ENCODE measurements at regions not wholly inside any gene's neighbourhood (a gene's known extent, or its start where the extent isn't known, plus 50 kb on each side); places are given as distances from the start of the nearest gene placed in this dataset.

DNA sequence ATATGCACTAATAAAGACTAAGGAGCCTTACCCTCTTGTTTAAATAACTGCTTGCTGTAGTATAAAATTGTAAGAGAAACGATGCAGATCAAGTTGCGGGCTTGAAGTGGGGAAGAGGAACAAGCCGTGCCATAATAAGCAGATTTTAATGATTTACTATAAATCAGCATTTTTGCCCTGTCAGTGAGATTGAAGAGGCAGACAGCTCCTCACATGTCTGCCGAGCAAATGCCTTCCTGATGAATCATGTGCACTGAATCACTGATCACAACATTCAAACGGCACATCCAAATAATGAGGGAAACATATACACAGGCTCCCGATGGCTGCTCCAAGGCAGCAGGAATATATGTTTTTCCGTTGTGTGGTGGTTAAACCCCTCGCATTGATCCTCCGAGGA lies 282.9 kb downstream of the TSHZ3 start:
- no peaks in the 10 kb centered on the region for H3K79me2 ChIP-seq (replicated peaks; ENCODE audit: insufficient read depth, low read length)
- H3K9me3 ChIP-seq (ENCODE audit: low read length): no peaks in the 10 kb centered on the region
- no peak overlapping the region for H2AFZ ChIP-seq (ENCODE audit: low read depth, low read length)
- H3K36me3 ChIP-seq (ENCODE audit: insufficient read depth, low read length): no peaks in the 10 kb centered on the region
- H3K27me3 ChIP-seq (ENCODE audit: insufficient read depth, low read depth, low read length): no peaks in the 10 kb centered on the region
- peak; percentile 43 for TF ChIP-seq REST (IDR thresholded peaks at IDR 0.05; ENCODE audit: borderline replicate concordance)
- peak; percentile 92 for TF ChIP-seq EP300 (conservative IDR thresholded peaks at IDR 0.05; ENCODE audit: poor library complexity, severe bottlenecking)
- TF ChIP-seq RAD21 (conservative IDR thresholded peaks at IDR 0.05): no peak
- no peak for TF ChIP-seq TAF1 (IDR thresholded peaks at IDR 0.05; ENCODE audit: low read depth)
- no peak for TF ChIP-seq CTCF (IDR thresholded peaks at IDR 0.05; ENCODE audit: poor library complexity, severe bottlenecking)
- peak; percentile 32 for TF ChIP-seq MXI1 (conservative IDR thresholded peaks at IDR 0.05; ENCODE audit: poor library complexity, severe bottlenecking)
- peak; percentile 95 for TF ChIP-seq POLR2AphosphoS5 (IDR thresholded peaks at IDR 0.05)
- no peak overlapping the region for H3K4me3 ChIP-seq (ENCODE audit: low read length)
- no peaks in the 10 kb centered on the region for H4K20me1 ChIP-seq (ENCODE audit: insufficient read depth)
- no peaks in the 10 kb centered on the region for H3K9me2 ChIP-seq (ENCODE audit: insufficient read depth, low read length)
- no peaks in the 10 kb centered on the region for H3F3A ChIP-seq (ENCODE audit: insufficient read depth, low read length, poor library complexity, severe bottlenecking)
- no peak overlapping the region for H3K9ac ChIP-seq (ENCODE audit: low read length)
- peak overlapping the region; percentile 36 for H3K4me2 ChIP-seq (ENCODE audit: low read length)
- H3K27ac ChIP-seq (ENCODE audit: low read length): no peak overlapping the region

DNA sequence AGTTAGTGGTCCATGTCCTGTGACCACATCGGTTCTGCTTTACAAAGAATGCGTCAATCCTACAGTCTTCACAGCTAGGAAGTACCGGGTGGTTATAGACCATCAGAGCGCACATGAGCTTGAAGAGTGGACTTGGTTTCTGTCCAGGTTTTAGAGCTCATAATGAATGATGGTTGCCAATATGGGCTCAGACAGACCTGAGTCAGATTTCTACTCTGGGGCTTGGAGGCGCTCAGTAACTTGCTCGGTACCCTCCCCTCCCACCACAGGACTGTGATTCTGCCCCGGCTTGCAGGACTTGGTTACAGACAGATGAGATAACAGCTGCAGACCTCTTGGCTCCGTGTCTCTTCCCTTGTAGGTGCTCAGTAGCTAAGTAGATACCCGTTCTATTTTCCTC lies 284.7 kb downstream of the TSHZ3 start:
- no peaks in the 10 kb centered on the region for H3F3A ChIP-seq (ENCODE audit: insufficient read depth, low read length, poor library complexity, severe bottlenecking)
- no peaks in the 10 kb centered on the region for H3K9me3 ChIP-seq (ENCODE audit: low read length)
- H3K36me3 ChIP-seq (ENCODE audit: insufficient read depth, low read length): no peaks in the 10 kb centered on the region
- no peak overlapping the region for H2AFZ ChIP-seq (ENCODE audit: low read depth, low read length)
- TF ChIP-seq CTCF (IDR thresholded peaks at IDR 0.05; ENCODE audit: poor library complexity, severe bottlenecking) (no peak), POLR2AphosphoS5 (IDR thresholded peaks at IDR 0.05) (no peak), RAD21 (conservative IDR thresholded peaks at IDR 0.05) (no peak), EZH2 (IDR thresholded peaks at IDR 0.05; ENCODE audit: borderline replicate concordance, insufficient read depth, low read length, poor library complexity, severe bottlenecking) (no peak), TAF1 (IDR thresholded peaks at IDR 0.05; ENCODE audit: low read depth) (no peak), MXI1 (conservative IDR thresholded peaks at IDR 0.05; ENCODE audit: poor library complexity, severe bottlenecking) (no peak), EP300 (conservative IDR thresholded peaks at IDR 0.05; ENCODE audit: poor library complexity, severe bottlenecking) (no peak)
- no peaks in the 10 kb centered on the region for H4K20me1 ChIP-seq (ENCODE audit: insufficient read depth)
- no peak overlapping the region for H3K4me2 ChIP-seq (ENCODE audit: low read length)
- H3K4me3 ChIP-seq (ENCODE audit: low read length): no peak overlapping the region
- H3K79me2 ChIP-seq (replicated peaks; ENCODE audit: insufficient read depth, low read length): no peaks in the 10 kb centered on the region
- H3K9ac ChIP-seq (ENCODE audit: low read length): no peak overlapping the region
- no peaks in the 10 kb centered on the region for H3K9me2 ChIP-seq (ENCODE audit: insufficient read depth, low read length)
- H3K27ac ChIP-seq (ENCODE audit: low read length): no peak overlapping the region
- no peaks in the 10 kb centered on the region for H3K27me3 ChIP-seq (ENCODE audit: insufficient read depth, low read depth, low read length)

Data from neural cell (in vitro differentiated cells).